Dedifferentiated amniotic fluid mesenchymal stem cell (primary cell): ENCODE measurements at regions not wholly inside any gene's neighbourhood (a gene's known extent, or its start where the extent isn't known, plus 50 kb on each side); places are given as distances from the start of the nearest gene placed in this dataset.

Experiments
- DNase-seq: peaks from one replicate; pipeline ENCODE4 v3.0.0-alpha.2; 2016; ENCODE audit errors: extremely low spot score

- no peak for DNase-seq
Observed at GRCh38 chr20:63116412-63117106, 99.4 kb downstream of the YTHDF1 start.

- no peak for DNase-seq
Observed at GRCh38 chr20:63115651-63116411, 100.1 kb downstream of the YTHDF1 start.

GRCh38 chr20:63114693-63115311 lies 101.1 kb downstream of the YTHDF1 start:
- no peak for DNase-seq

DNA sequence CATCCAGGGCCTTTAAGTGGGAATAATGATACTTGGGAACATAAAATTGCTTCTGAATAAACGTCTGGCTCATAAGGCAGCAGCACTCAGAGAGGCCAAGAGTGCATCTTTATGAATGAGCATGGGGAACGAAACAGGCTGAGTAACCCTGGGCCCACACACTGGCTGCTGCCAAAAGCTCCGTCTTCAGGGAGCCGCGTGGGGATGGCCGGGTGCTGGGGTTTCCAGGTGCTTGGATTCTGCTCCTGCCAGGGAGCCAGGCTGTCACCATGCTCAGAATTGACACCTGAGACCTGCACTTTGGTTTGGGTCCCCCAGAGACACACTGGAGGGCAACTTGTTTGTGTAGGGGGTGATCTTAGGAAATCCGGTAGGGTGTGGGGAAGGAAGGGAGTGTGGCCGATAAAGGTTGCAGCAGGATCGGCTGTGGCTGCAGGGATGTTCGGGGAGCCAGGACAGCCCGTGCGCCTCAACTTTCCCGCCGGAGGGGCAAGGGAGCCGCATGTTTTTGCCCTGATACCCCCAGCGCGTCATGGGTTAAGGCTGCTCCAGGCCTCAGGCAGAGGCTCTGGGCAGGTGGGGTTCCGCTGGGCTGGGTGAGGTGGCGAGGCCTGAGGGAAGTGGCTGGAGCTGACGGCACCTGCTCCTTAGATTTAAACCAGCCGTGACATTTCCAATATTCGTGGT lies 101.8 kb downstream of the YTHDF1 start:
- DNase-seq, result no peak

- DNase-seq, result no peak
Observed at GRCh38 chr20:63112491-63113219, 103.3 kb downstream of the YTHDF1 start.

- no peak for DNase-seq
Observed at GRCh38 chr20:63108247-63108646, 101.5 kb upstream of the BHLHE23 start.

GRCh38 chr20:63107449-63108200 lies 100.9 kb upstream of the BHLHE23 start:
- DNase-seq, result no peak

DNA sequence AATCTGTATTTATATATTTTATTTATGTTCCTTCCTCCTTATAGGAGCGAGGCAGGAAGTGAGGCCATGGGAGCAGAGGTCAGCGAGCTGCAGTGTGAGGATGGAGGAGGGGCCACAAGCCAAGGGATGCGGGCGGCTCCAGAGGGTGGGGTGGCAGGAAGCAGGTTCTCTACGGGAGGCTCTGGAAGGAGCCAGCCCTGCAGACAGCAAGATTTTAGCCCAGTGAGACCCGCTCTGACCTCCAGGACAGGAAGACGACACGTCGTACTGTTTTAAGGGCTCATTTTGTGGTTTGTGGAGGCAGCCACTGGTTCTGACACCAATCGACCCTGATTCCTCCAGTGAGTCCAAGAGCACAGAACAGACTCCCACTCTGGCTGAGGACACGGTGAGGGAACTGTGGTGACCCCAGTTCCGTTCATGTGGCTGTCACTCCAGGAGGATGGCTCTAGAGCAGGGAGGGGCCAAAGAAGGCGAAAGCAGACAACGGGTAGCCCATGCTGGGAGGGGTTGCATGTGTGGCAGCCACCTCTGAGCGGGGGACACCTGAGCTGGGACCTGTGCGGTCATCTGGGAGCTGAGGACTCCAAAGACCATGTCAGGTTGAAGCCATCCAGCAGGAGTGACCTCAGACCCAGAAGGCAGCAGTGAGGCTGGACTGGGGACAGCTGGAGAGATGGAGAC lies 100.1 kb upstream of the BHLHE23 start:
- no peak for DNase-seq

GRCh38 chr20:63106108-63106764 lies 99.5 kb upstream of the BHLHE23 start:
- no peak for DNase-seq

- no peak for DNase-seq
Observed at GRCh38 chr20:63105211-63106107, 98.7 kb upstream of the BHLHE23 start.

DNA sequence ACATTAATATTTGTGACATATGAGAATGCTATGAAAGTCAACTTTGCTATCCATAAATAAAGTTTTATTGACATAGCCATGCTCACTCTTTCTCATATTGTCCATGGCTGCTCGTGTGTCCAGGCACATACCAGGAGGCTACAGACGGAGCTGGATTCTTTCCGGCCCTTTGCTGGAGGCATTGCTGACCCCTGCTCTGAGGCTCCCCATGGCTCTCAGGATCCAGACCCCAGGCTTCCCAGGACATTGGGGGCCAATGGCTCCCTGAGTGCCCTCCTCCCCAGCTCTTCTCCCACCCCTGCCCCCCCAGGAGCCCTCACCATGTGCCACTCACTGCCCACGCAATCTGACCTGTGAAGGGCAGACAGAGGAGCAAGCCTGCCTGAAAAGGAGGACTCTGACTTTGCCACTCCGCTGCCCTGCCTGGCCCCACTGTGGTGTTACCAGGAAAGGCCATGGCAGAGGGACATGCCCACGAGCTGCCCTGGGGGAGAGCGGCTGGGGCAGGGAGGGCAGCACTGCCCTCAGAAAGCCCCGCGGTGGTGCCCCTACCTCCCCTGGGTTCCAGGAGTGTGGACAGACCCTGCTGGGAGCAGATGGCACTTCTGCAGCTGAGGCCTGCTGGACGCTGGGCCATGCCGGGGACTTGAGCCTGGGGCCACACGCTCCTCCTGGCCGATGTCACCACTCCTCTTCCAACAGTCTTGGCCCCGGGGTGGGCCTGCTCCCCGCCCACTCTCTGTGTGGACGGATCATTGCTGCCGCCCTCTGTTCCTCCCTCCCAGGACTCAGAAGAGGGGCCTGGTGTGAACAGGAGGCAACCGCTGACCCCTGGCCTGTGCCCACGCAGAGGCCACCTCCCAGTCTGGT lies 97.8 kb upstream of the BHLHE23 start:
- DNase-seq, result no peak

- DNase-seq, result no peak
Observed at GRCh38 chr20:63103402-63104311, 96.9 kb upstream of the BHLHE23 start.

GRCh38 chr20:63102721-63103375 lies 96.1 kb upstream of the BHLHE23 start:
- no peak for DNase-seq

DNA sequence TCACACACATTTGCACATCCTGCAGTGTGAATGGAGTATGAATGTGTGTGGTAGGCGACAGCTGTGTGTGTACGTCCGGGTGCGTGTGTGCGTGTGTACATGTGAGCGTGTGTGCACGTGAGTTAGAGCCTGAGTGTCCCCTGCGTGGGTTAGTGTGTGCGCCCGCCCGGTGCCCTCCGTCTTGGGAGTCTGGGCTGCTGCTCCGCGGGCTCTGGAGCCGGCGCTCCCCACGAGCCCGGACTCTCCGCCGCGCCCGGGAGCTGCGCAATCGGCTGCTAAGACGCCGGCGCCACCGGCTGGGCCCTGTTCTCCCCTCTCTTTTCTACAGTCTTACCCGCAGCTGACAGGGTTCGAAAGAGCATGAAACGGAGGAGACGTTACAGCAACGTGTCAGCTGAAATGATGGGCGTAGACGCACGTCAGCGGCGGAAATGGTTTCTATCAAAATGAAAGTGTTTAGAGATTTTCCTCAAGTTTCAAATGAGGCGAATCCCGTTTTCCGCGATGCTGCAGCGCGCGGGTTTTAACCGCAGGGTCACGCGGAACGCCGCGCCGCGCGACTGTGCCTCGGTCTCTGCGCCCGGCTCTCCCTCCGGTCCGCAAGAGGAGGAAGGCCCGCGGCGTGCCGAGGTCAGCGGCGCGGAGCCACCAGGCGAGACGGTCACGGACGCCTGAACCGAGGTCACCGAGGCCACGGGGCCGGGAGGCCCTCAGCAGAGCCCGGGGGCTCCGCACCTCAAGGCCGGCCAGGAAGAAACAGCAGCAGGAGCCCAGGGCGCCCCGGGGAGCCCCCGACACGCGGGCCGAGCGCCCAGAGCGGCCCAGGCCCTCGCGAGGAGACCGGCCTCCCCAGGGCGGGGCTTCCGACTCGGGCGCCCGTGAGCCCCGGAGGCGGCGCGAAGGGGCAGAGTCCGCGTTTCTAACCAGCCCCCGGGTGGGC lies 95.3 kb upstream of the BHLHE23 start:
- DNase-seq, result peak; percentile 20
